Esophagus squamous epithelium (tissue), 4 donors: ENCODE measurements at regions not wholly inside any gene's neighbourhood (a gene's known extent, or its start where the extent isn't known, plus 50 kb on each side); places are given as distances from the start of the nearest gene placed in this dataset.

ENCODE experiments used
- CTCF ChIP-seq, 6 experiments: fragments of 450-650 bp in 4 of 6; fragments of 200-600 bp in 2 of 6; sonication (generic) in 2 of 6; IDR thresholded peaks; one replicate each; pipeline ENCODE4 v1.5.1; 2016 to 2019; ENCODE audit warnings: antibody characterized with exemption in 6 of 6, mild to moderate bottlenecking in 4 of 6, moderate library complexity in 4 of 6
- POLR2A ChIP-seq, 4 donors: fragments of 450-650 bp; IDR thresholded peaks; one replicate each; pipeline ENCODE4 v1.6.1; 2017; ENCODE audit warnings: antibody characterized with exemption in 4 of 4, mild to moderate bottlenecking in 4 of 4, moderate library complexity in 3 of 4

GRCh38 chr11:44457862-44458261, 107.6 kb upstream of the CD82 start:
- TF ChIP-seq CTCF (IDR thresholded peaks at IDR 0.05) (no peak), POLR2A (IDR thresholded peaks at IDR 0.05) (no peak)
